ENCODE measurements at regions not wholly inside any gene's neighbourhood (a gene's known extent, or its start where the extent isn't known, plus 50 kb on each side); places are given as distances from the start of the nearest gene placed in this dataset.
"Not testable (repeated sequence)": the region's sequence is repeated elsewhere in the genome, so short reads cannot be mapped to it uniquely, and the experiment has no call there.

- no peak for DNase-seq
Observed at GRCh38 chrX:150058728-150059127, 120.4 kb upstream of the EOLA2 start.

GRCh38 chrX:150060406-150060805 lies 122.1 kb upstream of the EOLA2 start:
- no peak for DNase-seq

- no peak for DNase-seq
Observed at GRCh38 chrX:150062292-150063137, 124.2 kb upstream of the EOLA2 start.

GRCh38 chrX:150063138-150063518 lies 124.8 kb upstream of the EOLA2 start:
- no peak for DNase-seq

GRCh38 chrX:150063674-150064073 lies 125.4 kb upstream of the EOLA2 start:
- no peak for DNase-seq

- no peak for DNase-seq
Observed at GRCh38 chrX:150074175-150074574, 135.9 kb upstream of the EOLA2 start.

GRCh38 chrX:150080497-150080896 lies 142.2 kb upstream of the EOLA2 start:
- no peak for DNase-seq

- no peak for DNase-seq
Observed at GRCh38 chrX:150081076-150081475, 142.8 kb upstream of the EOLA2 start.

GRCh38 chrX:150084496-150085229 lies 146.4 kb upstream of the EOLA2 start:
- no peak for DNase-seq

GRCh38 chrX:150085881-150086280 lies 147.6 kb upstream of the EOLA2 start:
- no peak for DNase-seq

GRCh38 chrX:150086371-150086770 lies 148.1 kb upstream of the EOLA2 start:
- no peak for DNase-seq

- DNase-seq = no peak
Observed at GRCh38 chrX:150087612-150088011, 149.3 kb upstream of the EOLA2 start.

GRCh38 chrX:150088042-150088441 lies 149.8 kb upstream of the EOLA2 start:
- DNase-seq = no peak

GRCh38 chrX:150088766-150089518 lies 150.7 kb upstream of the EOLA2 start:
- DNase-seq = no peak

- not testable (repeated sequence) for DNase-seq
Observed at GRCh38 chrX:150091300-150091699, 153.0 kb upstream of the EOLA2 start.

- DNase-seq = no peak
Observed at GRCh38 chrX:150092549-150092948, 154.3 kb upstream of the EOLA2 start.

- no peak for DNase-seq
Observed at GRCh38 chrX:150094375-150094774, 156.1 kb upstream of the EOLA2 start.

GRCh38 chrX:150094996-150095395 lies 156.7 kb upstream of the EOLA2 start:
- DNase-seq = no peak

- DNase-seq = no peak
Observed at GRCh38 chrX:150099316-150099715, 161.0 kb upstream of the EOLA2 start.

GRCh38 chrX:150100261-150100660 lies 162.0 kb upstream of the EOLA2 start:
- DNase-seq = no peak

GRCh38 chrX:150118476-150118875 lies 180.2 kb upstream of the EOLA2 start:
- DNase-seq = no peak

- DNase-seq = no peak
Observed at GRCh38 chrX:150119323-150119722, 181.0 kb upstream of the EOLA2 start.

GRCh38 chrX:150125045-150125444 lies 186.8 kb upstream of the EOLA2 start:
- not testable (repeated sequence) for DNase-seq

GRCh38 chrX:150127216-150127615 lies 188.9 kb upstream of the EOLA2 start:
- no peak for DNase-seq
